K562 (cell line): ENCODE measurements at regions not wholly inside any gene's neighbourhood (a gene's known extent, or its start where the extent isn't known, plus 50 kb on each side); places are given as distances from the start of the nearest gene placed in this dataset.

Source experiments
- TCF7 ChIP-seq: sonication (generic); IDR thresholded peaks from 2 replicates; pipeline ENCODE4 v1.6.1; 2016; ENCODE audit warnings: antibody characterized with exemption, borderline replicate concordance
- TRIM28 ChIP-seq: fragments of 450-650 bp; IDR thresholded peaks from 2 replicates; pipeline ENCODE4 v1.6.1; 2017
- TF ChIP-seq, protein P1 (sequence below): IDR thresholded peaks from 2 replicates; pipeline ENCODE4 v1.6.1; 2014; ENCODE audit warnings: antibody characterized with exemption

GRCh38 chr9:121556580-121556979 lies 56.9 kb upstream of the GGTA1 start:
- TF ChIP-seq TCF7 (no peak), TRIM28 (no peak)
- TF ChIP-seq, protein P1, sequence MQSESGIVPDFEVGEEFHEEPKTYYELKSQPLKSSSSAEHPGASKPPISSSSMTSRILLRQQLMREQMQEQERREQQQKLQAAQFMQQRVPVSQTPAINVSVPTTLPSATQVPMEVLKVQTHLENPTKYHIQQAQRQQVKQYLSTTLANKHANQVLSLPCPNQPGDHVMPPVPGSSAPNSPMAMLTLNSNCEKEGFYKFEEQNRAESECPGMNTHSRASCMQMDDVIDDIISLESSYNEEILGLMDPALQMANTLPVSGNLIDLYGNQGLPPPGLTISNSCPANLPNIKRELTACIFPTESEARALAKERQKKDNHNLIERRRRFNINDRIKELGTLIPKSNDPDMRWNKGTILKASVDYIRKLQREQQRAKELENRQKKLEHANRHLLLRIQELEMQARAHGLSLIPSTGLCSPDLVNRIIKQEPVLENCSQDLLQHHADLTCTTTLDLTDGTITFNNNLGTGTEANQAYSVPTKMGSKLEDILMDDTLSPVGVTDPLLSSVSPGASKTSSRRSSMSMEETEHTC = no peak
